ENCODE measurements at regions not wholly inside any gene's neighbourhood (a gene's known extent, or its start where the extent isn't known, plus 50 kb on each side); places are given as distances from the start of the nearest gene placed in this dataset.

- Histone ChIP-seq H3K27ac (no peak overlapping the region), H3K36me3 (no peaks in the 10 kb centered on the region), H3K4me1 (ENCODE audit: low read depth) (no peaks in the 10 kb centered on the region), H3K27me3 (no peaks in the 10 kb centered on the region), H3K9me3 (ENCODE audit: low read depth) (no peaks in the 10 kb centered on the region), H3K4me3 (no peak overlapping the region)
- TF ChIP-seq CTCF (IDR thresholded peaks at IDR 0.05; ENCODE audit: low read depth, low read length): no peak
- DNase-seq (ENCODE audit: low read depth in 1 of 2, low spot score in 1 of 2): no peak
Observed at GRCh38 chr20:55514531-55514930, 490.8 kb downstream of the CBLN4 start.

GRCh38 chr20:55513954-55514353 lies 491.4 kb downstream of the CBLN4 start:
- no peaks in the 10 kb centered on the region for H3K9me3 ChIP-seq (ENCODE audit: low read depth)
- H3K36me3 ChIP-seq: no peaks in the 10 kb centered on the region
- DNase-seq (ENCODE audit: low read depth in 1 of 2, low spot score in 1 of 2): no peak
- H3K27ac ChIP-seq: no peak overlapping the region
- H3K4me3 ChIP-seq: no peak overlapping the region
- no peaks in the 10 kb centered on the region for H3K4me1 ChIP-seq (ENCODE audit: low read depth)
- no peaks in the 10 kb centered on the region for H3K27me3 ChIP-seq
- TF ChIP-seq CTCF (IDR thresholded peaks at IDR 0.05; ENCODE audit: low read depth, low read length): no peak

- H3K36me3 ChIP-seq: no peaks in the 10 kb centered on the region
Observed at GRCh38 chr20:55500130-55500529, 505.2 kb downstream of the CBLN4 start.

GRCh38 chr20:55488593-55488992 lies 516.7 kb downstream of the CBLN4 start:
- Histone ChIP-seq H3K4me1 (ENCODE audit: low read depth) (no peaks in the 10 kb centered on the region), H3K27me3 (no peaks in the 10 kb centered on the region), H3K4me3 (no peak overlapping the region), H3K9me3 (ENCODE audit: low read depth) (no peaks in the 10 kb centered on the region), H3K36me3 (no peaks in the 10 kb centered on the region), H3K27ac (no peak overlapping the region)
- no peak for TF ChIP-seq CTCF (IDR thresholded peaks at IDR 0.05; ENCODE audit: low read depth, low read length)
- DNase-seq (ENCODE audit: low read depth in 1 of 2, low spot score in 1 of 2): no peak

More at GRCh38 chr20:55500130-55500529, 505.2 kb downstream of the CBLN4 start:
- Histone ChIP-seq H3K4me3 (no peak overlapping the region), H3K27me3 (no peaks in the 10 kb centered on the region), H3K9me3 (ENCODE audit: low read depth) (no peaks in the 10 kb centered on the region), H3K27ac (no peak overlapping the region), H3K4me1 (ENCODE audit: low read depth) (no peaks in the 10 kb centered on the region)
- DNase-seq (ENCODE audit: low read depth in 1 of 2, low spot score in 1 of 2): no peak
- no peak for TF ChIP-seq CTCF (IDR thresholded peaks at IDR 0.05; ENCODE audit: low read depth, low read length)

- Histone ChIP-seq H3K9me3 (ENCODE audit: low read depth) (no peaks in the 10 kb centered on the region), H3K36me3 (no peaks in the 10 kb centered on the region), H3K27me3 (no peaks in the 10 kb centered on the region), H3K27ac (no peak overlapping the region), H3K4me1 (ENCODE audit: low read depth) (no peaks in the 10 kb centered on the region), H3K4me3 (no peak overlapping the region)
- no peak for TF ChIP-seq CTCF (IDR thresholded peaks at IDR 0.05; ENCODE audit: low read depth, low read length)
- DNase-seq (ENCODE audit: low read depth in 1 of 2, low spot score in 1 of 2): no peak
Observed at GRCh38 chr20:55478724-55479450, 526.4 kb downstream of the CBLN4 start.
